Stimulated activated CD8-positive, alpha-beta memory T cell treated with anti-CD3 and anti-CD28 coated beads, Interleukin-15, amount 100 ng/mL, for 4 hours (primary cell): ENCODE measurements at regions not wholly inside any gene's neighbourhood (a gene's known extent, or its start where the extent isn't known, plus 50 kb on each side); places are given as distances from the start of the nearest gene placed in this dataset.

Experiments used
- DNase-seq, 2 donors: peaks; one replicate each; pipeline ENCODE4 v3.0.0-alpha.2; 2020; ENCODE audit warnings: low read depth in 2 of 2

GRCh38 chr22:47295982-47296381 lies 533.5 kb downstream of the TBC1D22A start:
- DNase-seq: no peak

GRCh38 chr22:47295226-47295901 lies 532.9 kb downstream of the TBC1D22A start:
- no peak for DNase-seq

- no peak for DNase-seq
Observed at GRCh38 chr22:47294576-47294975, 532.1 kb downstream of the TBC1D22A start.

GRCh38 chr22:47294222-47294532 lies 531.7 kb downstream of the TBC1D22A start:
- DNase-seq: no peak

- no peak for DNase-seq
Observed at GRCh38 chr22:47293368-47294221, 531.1 kb downstream of the TBC1D22A start.

GRCh38 chr22:47292546-47293320 lies 530.3 kb downstream of the TBC1D22A start:
- no peak for DNase-seq

GRCh38 chr22:47291565-47292495 lies 529.4 kb downstream of the TBC1D22A start:
- no peak for DNase-seq

- no peak for DNase-seq
Observed at GRCh38 chr22:47290706-47291430, 528.4 kb downstream of the TBC1D22A start.

- no peak for DNase-seq
Observed at GRCh38 chr22:47289336-47289985, 527.0 kb downstream of the TBC1D22A start.

- DNase-seq: no peak
Observed at GRCh38 chr22:47288680-47289079, 526.2 kb downstream of the TBC1D22A start.

GRCh38 chr22:47287516-47287915 lies 525.1 kb downstream of the TBC1D22A start:
- no peak for DNase-seq

GRCh38 chr22:47286590-47286989 lies 524.1 kb downstream of the TBC1D22A start:
- DNase-seq: no peak

GRCh38 chr22:47285981-47286380 lies 523.5 kb downstream of the TBC1D22A start:
- DNase-seq: no peak

GRCh38 chr22:47284822-47285221 lies 522.4 kb downstream of the TBC1D22A start:
- no peak for DNase-seq

- DNase-seq: no peak
Observed at GRCh38 chr22:47284360-47284759, 521.9 kb downstream of the TBC1D22A start.

GRCh38 chr22:47283616-47284270 lies 521.3 kb downstream of the TBC1D22A start:
- DNase-seq: no peak

GRCh38 chr22:47282851-47283250 lies 520.4 kb downstream of the TBC1D22A start:
- DNase-seq: no peak

- DNase-seq: no peak
Observed at GRCh38 chr22:47282366-47282765, 519.9 kb downstream of the TBC1D22A start.
